Loucy (cell line): ENCODE measurements at regions not wholly inside any gene's neighbourhood (a gene's known extent, or its start where the extent isn't known, plus 50 kb on each side); places are given as distances from the start of the nearest gene placed in this dataset.

ENCODE experiments used
- H2AFZ ChIP-seq: fragments of 200-600 bp; sonication (generic); 2 replicates; pipeline ENCODE4 v1.6.0; 2016; ENCODE audit warnings: antibody characterized with exemption, mild to moderate bottlenecking, low read length, moderate library complexity
- H3F3A ChIP-seq: fragments of 200-600 bp; 2 replicates; pipeline ENCODE4 v1.6.0; 2016; ENCODE audit warnings: antibody characterized with exemption, low read depth, mild to moderate bottlenecking
- H3K27me3 ChIP-seq: fragments of 200-600 bp; sonication (generic); 2 replicates; pipeline ENCODE4 v1.6.1; 2014; ENCODE audit warnings: low read length, mild to moderate bottlenecking; ENCODE audit not compliant: insufficient read depth, poor library complexity, severe bottlenecking
- H3K36me3 ChIP-seq: fragments of 200-600 bp; sonication (generic); 2 replicates; pipeline ENCODE4 v1.6.1; 2016; ENCODE audit warnings: low read length; ENCODE audit not compliant: insufficient read depth
- H3K4me1 ChIP-seq: fragments of 200-600 bp; sonication (generic); 2 replicates; pipeline ENCODE4 v1.5.1; 2014; ENCODE audit warnings: low read length, mild to moderate bottlenecking; ENCODE audit not compliant: insufficient read depth, poor library complexity, severe bottlenecking
- H3K4me2 ChIP-seq: fragments of 200-600 bp; sonication (generic); 2 replicates; pipeline ENCODE4 v1.6.0; 2014; ENCODE audit warnings: antibody characterized with exemption, low read length, low read depth, mild to moderate bottlenecking; ENCODE audit not compliant: poor library complexity, severe bottlenecking
- H3K4me3 ChIP-seq: fragments of 200-600 bp; sonication (generic); 2 replicates; pipeline ENCODE4 v1.5.1; 2014; ENCODE audit warnings: low read length, mild to moderate bottlenecking, mixed read lengths; ENCODE audit not compliant: poor library complexity, severe bottlenecking
- H3K79me2 ChIP-seq: fragments of 200-600 bp; sonication (generic); 2 replicates; pipeline ENCODE4 v1.6.1; 2014; ENCODE audit warnings: low read length; ENCODE audit not compliant: insufficient read depth
- H3K9ac ChIP-seq: fragments of 200-600 bp; sonication (generic); 2 replicates; pipeline ENCODE4 v1.6.0; 2014; ENCODE audit warnings: mild to moderate bottlenecking, low read depth, low read length, moderate library complexity; ENCODE audit not compliant: poor library complexity, severe bottlenecking
- H3K9me2 ChIP-seq: fragments of 200-600 bp; sonication (generic); replicated peaks from 2 replicates; pipeline ENCODE4 v1.6.1; 2016; ENCODE audit warnings: low read depth, low read length, mixed read lengths
- H3K9me3 ChIP-seq: fragments of 200-600 bp; sonication (generic); 2 replicates; pipeline ENCODE4 v1.6.1; 2014; ENCODE audit warnings: mild to moderate bottlenecking, antibody characterized with exemption, low read length, low read depth; ENCODE audit not compliant: insufficient read depth
- H4K20me1 ChIP-seq: fragments of 200-600 bp; sonication (generic); 2 replicates; pipeline ENCODE4 v1.6.0; 2014; ENCODE audit warnings: antibody characterized with exemption, low read length, mild to moderate bottlenecking; ENCODE audit not compliant: insufficient read depth, poor library complexity, severe bottlenecking
- EZH2phosphoT487 ChIP-seq: fragments of 200-600 bp; IDR thresholded peaks from 2 replicates; pipeline ENCODE4 v1.6.1; 2018; ENCODE audit warnings: antibody characterized with exemption, mild to moderate bottlenecking, moderate library complexity, borderline replicate concordance
- TF ChIP-seq, protein P1 (sequence below): fragments of 200-600 bp; sonication (generic); conservative IDR thresholded peaks from 2 replicates; pipeline ENCODE4 v1.5.1; 2014; ENCODE audit warnings: mild to moderate bottlenecking, antibody characterized with exemption, low read length

DNA sequence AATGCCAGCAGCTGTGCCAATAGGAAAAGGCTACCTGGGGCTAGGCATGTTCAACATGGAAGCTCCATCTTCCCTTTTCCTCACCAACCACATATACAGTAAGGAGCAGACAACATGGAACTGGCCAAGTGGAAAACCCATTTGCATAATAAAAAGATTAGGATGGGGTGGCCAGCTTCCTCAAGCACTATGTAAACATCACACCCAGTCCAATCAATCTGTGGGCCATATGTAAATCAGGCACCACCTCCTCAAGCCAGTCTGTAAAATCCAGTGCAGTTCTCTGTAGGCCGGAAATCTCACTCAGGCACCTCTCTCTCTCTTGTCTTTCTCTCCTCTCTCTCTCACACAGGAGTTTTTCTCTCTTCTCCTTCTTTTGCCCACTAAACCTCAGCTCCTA is 360.2 kb upstream of the GRIA1 start:
- no peaks in the 10 kb centered on the region for H4K20me1 ChIP-seq
- H3K4me2 ChIP-seq: no peak overlapping the region
- no peaks in the 10 kb centered on the region for H3K27me3 ChIP-seq
- no peaks in the 10 kb centered on the region for H3K36me3 ChIP-seq
- H3K9me3 ChIP-seq: no peaks in the 10 kb centered on the region
- H3K4me1 ChIP-seq: no peaks in the 10 kb centered on the region
- H3K9ac ChIP-seq: no peak overlapping the region
- H3F3A ChIP-seq: no peaks in the 10 kb centered on the region
- H2AFZ ChIP-seq: no peak overlapping the region
- TF ChIP-seq, protein P1, sequence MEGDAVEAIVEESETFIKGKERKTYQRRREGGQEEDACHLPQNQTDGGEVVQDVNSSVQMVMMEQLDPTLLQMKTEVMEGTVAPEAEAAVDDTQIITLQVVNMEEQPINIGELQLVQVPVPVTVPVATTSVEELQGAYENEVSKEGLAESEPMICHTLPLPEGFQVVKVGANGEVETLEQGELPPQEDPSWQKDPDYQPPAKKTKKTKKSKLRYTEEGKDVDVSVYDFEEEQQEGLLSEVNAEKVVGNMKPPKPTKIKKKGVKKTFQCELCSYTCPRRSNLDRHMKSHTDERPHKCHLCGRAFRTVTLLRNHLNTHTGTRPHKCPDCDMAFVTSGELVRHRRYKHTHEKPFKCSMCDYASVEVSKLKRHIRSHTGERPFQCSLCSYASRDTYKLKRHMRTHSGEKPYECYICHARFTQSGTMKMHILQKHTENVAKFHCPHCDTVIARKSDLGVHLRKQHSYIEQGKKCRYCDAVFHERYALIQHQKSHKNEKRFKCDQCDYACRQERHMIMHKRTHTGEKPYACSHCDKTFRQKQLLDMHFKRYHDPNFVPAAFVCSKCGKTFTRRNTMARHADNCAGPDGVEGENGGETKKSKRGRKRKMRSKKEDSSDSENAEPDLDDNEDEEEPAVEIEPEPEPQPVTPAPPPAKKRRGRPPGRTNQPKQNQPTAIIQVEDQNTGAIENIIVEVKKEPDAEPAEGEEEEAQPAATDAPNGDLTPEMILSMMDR: no peak
- TF ChIP-seq EZH2phosphoT487: no peak
- no peak overlapping the region for H3K4me3 ChIP-seq
- H3K79me2 ChIP-seq: no peaks in the 10 kb centered on the region
- no peaks in the 10 kb centered on the region for H3K9me2 ChIP-seq

DNA sequence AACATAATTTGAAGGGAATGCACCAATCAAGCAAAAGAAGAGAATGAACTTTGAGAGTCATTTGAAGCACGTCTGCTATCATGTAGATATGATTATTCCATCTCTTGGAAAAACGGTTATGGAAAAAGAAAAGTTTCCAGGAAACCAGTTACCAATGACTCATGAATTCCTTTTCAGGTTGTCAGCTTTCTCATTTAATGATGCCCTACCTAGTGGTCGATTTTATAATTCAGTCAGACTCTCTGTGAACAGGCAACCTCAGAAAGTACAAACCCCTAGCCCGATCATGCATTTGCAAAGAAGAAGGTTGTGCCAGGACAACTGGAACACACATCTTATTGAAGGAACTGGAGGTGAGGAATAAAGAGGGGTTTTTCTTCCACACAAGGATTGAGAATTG is 355.1 kb upstream of the GRIA1 start:
- H3K4me2 ChIP-seq: no peak overlapping the region
- H3K9ac ChIP-seq: no peak overlapping the region
- no peaks in the 10 kb centered on the region for H4K20me1 ChIP-seq
- H3K27me3 ChIP-seq: no peaks in the 10 kb centered on the region
- no peak for TF ChIP-seq EZH2phosphoT487
- TF ChIP-seq, protein P1: no peak
- H3F3A ChIP-seq: no peaks in the 10 kb centered on the region
- no peaks in the 10 kb centered on the region for H3K79me2 ChIP-seq
- H3K9me2 ChIP-seq: no peaks in the 10 kb centered on the region
- no peak overlapping the region for H3K4me3 ChIP-seq
- H3K36me3 ChIP-seq: no peaks in the 10 kb centered on the region
- no peaks in the 10 kb centered on the region for H3K9me3 ChIP-seq
- H3K4me1 ChIP-seq: no peaks in the 10 kb centered on the region
- no peak overlapping the region for H2AFZ ChIP-seq

DNA sequence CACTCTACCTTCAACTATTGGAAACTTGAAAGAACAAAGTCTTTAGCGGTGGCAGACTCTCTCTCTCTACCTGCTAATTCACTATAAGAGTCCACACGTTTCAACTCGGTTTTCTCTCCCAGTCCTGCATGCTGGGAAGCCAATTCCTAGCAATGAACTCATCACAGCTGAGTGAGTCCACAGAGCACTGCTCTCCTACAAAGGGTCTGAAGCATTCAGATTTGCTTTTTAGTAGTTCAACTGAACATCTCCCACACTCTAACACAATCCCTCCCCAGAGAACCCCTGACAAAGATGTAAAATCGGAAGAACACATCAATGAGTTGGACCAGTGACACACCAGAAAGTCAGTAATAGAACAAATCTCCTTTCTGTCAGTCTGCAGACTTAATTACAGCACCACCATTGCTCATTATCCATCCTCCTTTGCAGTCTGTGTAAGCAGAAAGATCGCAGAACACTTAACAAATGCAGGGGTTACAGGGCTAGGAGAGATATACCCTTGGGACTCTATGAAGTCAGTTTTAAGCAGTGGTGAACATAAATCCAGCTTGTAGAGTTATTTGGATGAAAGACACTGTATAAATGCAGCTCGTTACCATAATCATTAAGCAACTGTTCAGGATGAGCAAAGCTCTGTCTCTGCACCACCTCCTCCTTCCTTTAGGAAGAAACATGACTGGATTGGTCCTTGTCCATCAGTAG is 353.4 kb upstream of the GRIA1 start:
- TF ChIP-seq, protein P1: no peak
- no peak for TF ChIP-seq EZH2phosphoT487
- H3K9ac ChIP-seq: no peak overlapping the region

More for the DNA sequence above, 353.4 kb upstream of the GRIA1 start:
- no peaks in the 10 kb centered on the region for H3K9me2 ChIP-seq
- H3F3A ChIP-seq: no peaks in the 10 kb centered on the region
- H2AFZ ChIP-seq: no peak overlapping the region
- H3K4me2 ChIP-seq: no peak overlapping the region
- H3K27me3 ChIP-seq: no peaks in the 10 kb centered on the region
- H3K79me2 ChIP-seq: no peaks in the 10 kb centered on the region
- no peaks in the 10 kb centered on the region for H4K20me1 ChIP-seq
- H3K9me3 ChIP-seq: no peaks in the 10 kb centered on the region
- H3K36me3 ChIP-seq: no peaks in the 10 kb centered on the region
- H3K4me1 ChIP-seq: no peaks in the 10 kb centered on the region
- H3K4me3 ChIP-seq: no peak overlapping the region
